GM12878 (cell line): ENCODE measurements at regions not wholly inside any gene's neighbourhood (a gene's known extent, or its start where the extent isn't known, plus 50 kb on each side); places are given as distances from the start of the nearest gene placed in this dataset.

Experiments used
- ATAC-seq: fragments of 200-7000 bp; cut with Tn5 transposase; 3 replicates; pipeline ENCODE4 v1.9.1; 2020; ENCODE audit warnings: mild to moderate bottlenecking, moderate library complexity
- BruUV-seq: library from RNA; stranded (reverse); fragments of 400-500 nt; replicated peaks from 2 replicates; lab custom pipeline; 2021; lab: Mats Ljungman, UMichigan
- CTCF ChIA-PET: fragments of 300-600 bp; sonication (Branson Sonifier 250); formaldehyde crosslinking; extraction: SDS; loops from one replicate; lab custom pipeline; 2021; ENCODE audit warnings: inconsistent platforms; lab: Yijun Ruan, JAX
- POLR2A ChIA-PET: fragments of 350-600 bp; formaldehyde crosslinking; extraction: SDS; loops from one replicate; lab custom pipeline; 2021; ENCODE audit warnings: inconsistent platforms; lab: Charles Lee
- RAD21 ChIA-PET: fragments of 300-600 bp; sonication (Branson Sonifier 250); formaldehyde crosslinking; loops from one replicate; lab custom pipeline; 2023; ENCODE audit warnings: antibody characterized with exemption; ENCODE audit not compliant: unreplicated experiment; lab: Charles Lee
- SMC1A ChIA-PET: fragments of 300-600 bp; sonication (Branson Sonifier 250); formaldehyde crosslinking; loops from one replicate; lab custom pipeline; 2023; ENCODE audit not compliant: unreplicated experiment, uncharacterized antibody; lab: Charles Lee
- DNase-seq: peaks from one replicate; pipeline ENCODE4 v3.0.0-alpha.2; 2011; ENCODE audit warnings: low read depth, low spot score
- FAIRE-seq: peaks from 3 replicates; lab custom pipeline; 2011; peaks lifted over from hg19 to GRCh38; lab: Jason Lieb, UNC
- H2AFZ ChIP-seq: 2 replicates; pipeline ENCODE4 v1.6.0; 2011; ENCODE audit warnings: low read depth, low read length, control low read depth; ENCODE audit not compliant: control insufficient read depth
- H3K27ac ChIP-seq: 2 replicates; pipeline ENCODE4 v1.5.1; 2011; ENCODE audit warnings: control low read depth; ENCODE audit not compliant: control insufficient read depth, insufficient read depth
- H3K27me3 ChIP-seq, 2 experiments: replicated peaks in 1 of 2; 2 replicates each; pipeline versions ENCODE4 v1.6.0 to v1.6.1; 2011; ENCODE audit warnings: low read length in 1 of 2; ENCODE audit not compliant: control insufficient read depth in 2 of 2, insufficient read depth in 2 of 2
- H3K36me3 ChIP-seq, 2 experiments: 2 replicates each; pipeline ENCODE4 v1.5.1; 2011; ENCODE audit warnings: low read length in 1 of 2; ENCODE audit not compliant: control insufficient read depth in 2 of 2, insufficient read depth in 2 of 2
- H3K4me1 ChIP-seq: 2 replicates; pipeline ENCODE4 v1.6.1; 2011; ENCODE audit warnings: mild to moderate bottlenecking, low read length, moderate library complexity, mixed read lengths; ENCODE audit not compliant: control insufficient read depth, insufficient read depth
- H3K4me2 ChIP-seq: 2 replicates; pipeline ENCODE4 v1.6.0; 2011; ENCODE audit warnings: control low read depth; ENCODE audit not compliant: control insufficient read depth, insufficient read depth
- H3K4me3 ChIP-seq: fragments of 200-600 bp; sonication (generic); 2 replicates; pipeline ENCODE4 v1.5.1; 2016
- H3K79me2 ChIP-seq: 2 replicates; pipeline ENCODE4 v1.6.0; 2011; ENCODE audit warnings: low read length; ENCODE audit not compliant: control insufficient read depth, insufficient read depth
- H3K9ac ChIP-seq: 2 replicates; pipeline ENCODE4 v1.8.0; 2011; ENCODE audit warnings: low read length, control low read depth, mixed read lengths; ENCODE audit not compliant: control insufficient read depth, insufficient read depth
- H3K9me3 ChIP-seq: replicated peaks from 3 replicates; pipeline ENCODE4 v1.5.1; 2011; ENCODE audit warnings: mild to moderate bottlenecking, low read length; ENCODE audit not compliant: control insufficient read depth, insufficient read depth
- H4K20me1 ChIP-seq: 2 replicates; pipeline ENCODE4 v1.6.0; 2011; ENCODE audit not compliant: control insufficient read depth, insufficient read depth
- CREB1 ChIP-seq: IDR thresholded peaks from 2 replicates; pipeline ENCODE4 v1.6.1; 2012; ENCODE audit warnings: low read depth, mild to moderate bottlenecking, inconsistent platforms
- EP300 ChIP-seq, 2 experiments: fragments of 150-350 bp in 1 of 2; IDR thresholded peaks; 2 replicates each; pipeline ENCODE4 v1.6.1; 2011 to 2012; ENCODE audit warnings: low read depth in 2 of 2, low read length in 2 of 2, borderline replicate concordance in 1 of 2, improper control_type of control experiment in 1 of 2, inconsistent platforms in 1 of 2; ENCODE audit not compliant: control insufficient read depth in 1 of 2
- HCFC1 ChIP-seq: fragments of 150-350 bp; IDR thresholded peaks from 2 replicates; pipeline ENCODE4 v1.6.1; 2014; ENCODE audit warnings: low read length
- HDAC2 ChIP-seq: fragments of 200-600 bp; sonication (generic); IDR thresholded peaks from 2 replicates; pipeline ENCODE4 v1.6.1; 2017
- NBN ChIP-seq: fragments of 450-650 bp; IDR thresholded peaks from 2 replicates; pipeline ENCODE4 v1.6.1; 2016
- NFXL1 ChIP-seq: fragments of 450-650 bp; IDR thresholded peaks from 2 replicates; pipeline ENCODE4 v1.6.1; 2017; ENCODE audit warnings: antibody characterized with exemption, mild to moderate bottlenecking, borderline replicate concordance
- POLR2AphosphoS2 ChIP-seq: IDR thresholded peaks from 2 replicates; pipeline ENCODE4 v1.6.1; 2011; ENCODE audit warnings: low read depth, mild to moderate bottlenecking, low read length, improper control_type of control experiment, moderate library complexity
- RAD51 ChIP-seq: fragments of 450-650 bp; IDR thresholded peaks from 2 replicates; pipeline ENCODE4 v1.6.1; 2016; ENCODE audit warnings: moderate library complexity, mild to moderate bottlenecking, inconsistent platforms
- RB1 ChIP-seq: fragments of 450-650 bp; formaldehyde crosslinking; IDR thresholded peaks from 2 replicates; pipeline ENCODE4 v1.6.1; 2017; ENCODE audit warnings: mild to moderate bottlenecking, borderline replicate concordance
- REST ChIP-seq: IDR thresholded peaks from 2 replicates; pipeline ENCODE4 v1.6.1; 2012; ENCODE audit warnings: mild to moderate bottlenecking, low read depth, low read length
- TCF3 ChIP-seq: IDR thresholded peaks from 2 replicates; pipeline ENCODE4 v1.6.1; 2012; ENCODE audit warnings: low read depth, mild to moderate bottlenecking, low read length, borderline replicate concordance; ENCODE audit not compliant: insufficient read depth
- ZNF207 ChIP-seq: fragments of 450-650 bp; IDR thresholded peaks from 2 replicates; pipeline ENCODE4 v1.6.1; 2014; ENCODE audit warnings: antibody characterized with exemption, mild to moderate bottlenecking, borderline replicate concordance
- ZNF384 ChIP-seq: IDR thresholded peaks from 2 replicates; pipeline ENCODE4 v1.6.1; 2012; ENCODE audit warnings: low read depth, mild to moderate bottlenecking, low read length, improper control_type of control experiment, borderline replicate concordance
- WGBS: methylation state at CpG from one replicate; pipeline ENCODE4 v1.1.6; 2016; ENCODE audit warnings: low lambda C conversion rate; ENCODE audit not compliant: insufficient replicate concordance, insufficient coverage; ENCODE audit errors: missing lambda C conversion rate; 5-methylcytosine and 5-hydroxymethylcytosine counted together
- in situ Hi-C: fragments of 300-500 bp; cut with MboI; formaldehyde crosslinking; loops from 9 replicates; pipeline ENCODE4 v1.14.3; 2018; ENCODE audit warnings: mixed read lengths
- intact Hi-C: fragments of 100-400 bp; cut with micrococcal nuclease; formaldehyde crosslinking; loops from one replicate; pipeline ENCODE4 v1.14.2; 2022; ENCODE audit not compliant: unreplicated experiment
- TF ChIP-seq, protein P1 (sequence below): fragments of 450-650 bp; IDR thresholded peaks from 2 replicates; pipeline ENCODE4 v1.6.1; 2016; ENCODE audit warnings: mild to moderate bottlenecking
- TF ChIP-seq, protein P2 (sequence below): IDR thresholded peaks from 2 replicates; pipeline ENCODE4 v1.6.1; 2011; ENCODE audit warnings: mild to moderate bottlenecking, low read depth, low read length, moderate library complexity; ENCODE audit not compliant: insufficient replicate concordance
- TF ChIP-seq, protein P3 (sequence below): IDR thresholded peaks from 2 replicates; pipeline ENCODE4 v1.6.1; 2011; ENCODE audit warnings: borderline replicate concordance, low read depth, mild to moderate bottlenecking, moderate library complexity, mixed read lengths, low read length; ENCODE audit not compliant: insufficient read depth; ENCODE audit errors: extremely low read length

DNA sequence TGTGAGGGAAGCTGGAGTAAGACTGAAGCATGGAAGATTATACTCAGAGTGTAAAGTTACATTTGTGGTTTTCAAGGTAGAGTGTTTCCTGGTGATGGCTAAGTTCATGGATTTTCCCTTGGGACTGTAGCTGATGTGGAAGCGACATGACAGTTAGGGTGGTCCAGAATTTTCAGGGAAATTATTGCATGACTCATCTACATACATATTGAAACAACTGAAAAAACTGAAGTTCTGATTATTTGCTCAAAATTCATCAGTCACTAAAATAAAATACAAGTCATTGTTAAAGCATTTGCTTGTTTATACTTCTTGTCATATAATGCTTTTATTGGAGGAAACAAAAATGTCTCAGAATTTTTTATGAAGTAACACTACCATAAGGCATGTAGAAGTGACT, 700.0 kb downstream of the RFPL4B start:
- POLR2A ChIA-PET, result no interaction called here
- RAD21 ChIA-PET, result no interaction called here
- Histone ChIP-seq H3K27me3 (no peaks in the 10 kb centered on the region; a peak in 1 of 4 replicates), H3K4me1 (no peaks in the 10 kb centered on the region), H2AFZ (no peak overlapping the region), H3K9ac (no peak overlapping the region), H3K36me3 (no peaks in the 10 kb centered on the region), H3K4me3 (no peak overlapping the region), H3K4me2 (no peak overlapping the region), H3K9me3 (no peaks in the 10 kb centered on the region), H4K20me1 (no peaks in the 10 kb centered on the region), H3K27ac (no peak overlapping the region), H3K79me2 (no peaks in the 10 kb centered on the region)
- no peak for DNase-seq
- CTCF ChIA-PET, result no interaction called here
- no TSS peak for BruUV-seq
- intact Hi-C loops (no loop called here), in situ Hi-C loops (no loop called here)
- TF ChIP-seq ZNF207, result no peak
- TF ChIP-seq TCF3, result no peak
- TF ChIP-seq, protein P1, sequence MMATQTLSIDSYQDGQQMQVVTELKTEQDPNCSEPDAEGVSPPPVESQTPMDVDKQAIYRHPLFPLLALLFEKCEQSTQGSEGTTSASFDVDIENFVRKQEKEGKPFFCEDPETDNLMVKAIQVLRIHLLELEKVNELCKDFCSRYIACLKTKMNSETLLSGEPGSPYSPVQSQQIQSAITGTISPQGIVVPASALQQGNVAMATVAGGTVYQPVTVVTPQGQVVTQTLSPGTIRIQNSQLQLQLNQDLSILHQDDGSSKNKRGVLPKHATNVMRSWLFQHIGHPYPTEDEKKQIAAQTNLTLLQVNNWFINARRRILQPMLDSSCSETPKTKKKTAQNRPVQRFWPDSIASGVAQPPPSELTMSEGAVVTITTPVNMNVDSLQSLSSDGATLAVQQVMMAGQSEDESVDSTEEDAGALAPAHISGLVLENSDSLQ, result no peak
- TF ChIP-seq NBN, result no peak
- no peak for TF ChIP-seq EP300 (IDR thresholded peaks at IDR 0.05; ENCODE audit: borderline replicate concordance in 1 of 2, control insufficient read depth in 1 of 2, low read depth in 2 of 2, low read length in 2 of 2)
- TF ChIP-seq, protein P2, sequence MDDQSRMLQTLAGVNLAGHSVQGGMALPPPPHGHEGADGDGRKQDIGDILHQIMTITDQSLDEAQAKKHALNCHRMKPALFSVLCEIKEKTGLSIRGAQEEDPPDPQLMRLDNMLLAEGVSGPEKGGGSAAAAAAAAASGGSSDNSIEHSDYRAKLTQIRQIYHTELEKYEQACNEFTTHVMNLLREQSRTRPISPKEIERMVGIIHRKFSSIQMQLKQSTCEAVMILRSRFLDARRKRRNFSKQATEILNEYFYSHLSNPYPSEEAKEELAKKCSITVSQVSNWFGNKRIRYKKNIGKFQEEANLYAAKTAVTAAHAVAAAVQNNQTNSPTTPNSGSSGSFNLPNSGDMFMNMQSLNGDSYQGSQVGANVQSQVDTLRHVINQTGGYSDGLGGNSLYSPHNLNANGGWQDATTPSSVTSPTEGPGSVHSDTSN, result no peak
- TF ChIP-seq RAD51, result no peak
- no peak for TF ChIP-seq POLR2AphosphoS2
- no peak for TF ChIP-seq RB1
- no peak for TF ChIP-seq NFXL1
- TF ChIP-seq, protein P3, sequence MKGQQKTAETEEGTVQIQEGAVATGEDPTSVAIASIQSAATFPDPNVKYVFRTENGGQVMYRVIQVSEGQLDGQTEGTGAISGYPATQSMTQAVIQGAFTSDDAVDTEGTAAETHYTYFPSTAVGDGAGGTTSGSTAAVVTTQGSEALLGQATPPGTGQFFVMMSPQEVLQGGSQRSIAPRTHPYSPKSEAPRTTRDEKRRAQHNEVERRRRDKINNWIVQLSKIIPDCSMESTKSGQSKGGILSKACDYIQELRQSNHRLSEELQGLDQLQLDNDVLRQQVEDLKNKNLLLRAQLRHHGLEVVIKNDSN, result no peak
- no peak for TF ChIP-seq HDAC2
- no peak for TF ChIP-seq HCFC1
- no peak for TF ChIP-seq CREB1
- TF ChIP-seq REST, result no peak
- TF ChIP-seq ZNF384, result no peak
- ATAC-seq, result no peak
- no peak for FAIRE-seq
- SMC1A ChIA-PET, result interaction anchor here (1.3 kb wide), 1 partner anchor 13 kb away, joined by 3 read pairs; no protein-coding TSS in a partner anchor
- 0% methylated on average over 1 of the region's 1 CpG for WGBS
